ENCODE measurements at regions not wholly inside any gene's neighbourhood (a gene's known extent, or its start where the extent isn't known, plus 50 kb on each side); places are given as distances from the start of the nearest gene placed in this dataset.

GRCh38 chr17:71269201-71269600 lies 851.6 kb upstream of the SOX9 start:
- no peak for TF ChIP-seq CTCF (conservative IDR thresholded peaks at IDR 0.05 in 1 of 2, IDR thresholded peaks at IDR 0.05 in 1 of 2; ENCODE audit: extremely low read depth in 1 of 2, insufficient read depth in 1 of 2, low read depth in 1 of 2, low read length in 2 of 2)
- TF ChIP-seq EZH2 (IDR thresholded peaks at IDR 0.05; ENCODE audit: borderline replicate concordance, low read length), result no peak

Data from mammary epithelial cell (primary cell).